DND-41 (cell line): ENCODE measurements at regions not wholly inside any gene's neighbourhood (a gene's known extent, or its start where the extent isn't known, plus 50 kb on each side); places are given as distances from the start of the nearest gene placed in this dataset.

Experiments
- ATAC-seq: fragments of 200-7000 bp; cut with Tn5 transposase; 3 replicates; pipeline ENCODE4 v1.9.1; 2021; ENCODE audit warnings: low read depth; ENCODE audit not compliant: insufficient read depth
- DNase-seq: peaks from one replicate; pipeline ENCODE4 v3.0.0-alpha.2; 2020
- H2AFZ ChIP-seq: 2 replicates; pipeline ENCODE4 v1.6.0; 2012; ENCODE audit warnings: low read depth, low read length
- H3K27ac ChIP-seq: 2 replicates; pipeline ENCODE4 v1.5.1; 2012; ENCODE audit warnings: low read length, inconsistent platforms
- H3K27me3 ChIP-seq: fragments of 200-600 bp; sonication (generic); 2 replicates; pipeline ENCODE4 v1.6.0; 2012; ENCODE audit warnings: low read length, mild to moderate bottlenecking, inconsistent platforms; ENCODE audit not compliant: insufficient read depth, poor library complexity
- H3K36me3 ChIP-seq: 2 replicates; pipeline ENCODE4 v1.5.1; 2012; ENCODE audit warnings: low read length, inconsistent platforms; ENCODE audit not compliant: insufficient read depth
- H3K4me1 ChIP-seq: 2 replicates; pipeline ENCODE4 v1.5.1; 2012; ENCODE audit warnings: mild to moderate bottlenecking, low read length; ENCODE audit not compliant: insufficient read depth
- H3K4me2 ChIP-seq: 2 replicates; pipeline ENCODE4 v1.6.0; 2012; ENCODE audit warnings: mild to moderate bottlenecking, moderate library complexity, low read length, inconsistent platforms; ENCODE audit not compliant: insufficient read depth
- H3K4me3 ChIP-seq, 2 experiments: fragments of 200-600 bp in 1 of 2; shearing (Covaris generic) in 1 of 2; 2 replicates each; pipeline ENCODE4 v1.5.1; 2012 to 2016; ENCODE audit warnings: inconsistent platforms in 2 of 2, low read length in 2 of 2, mild to moderate bottlenecking in 2 of 2, low read depth in 1 of 2, moderate library complexity in 1 of 2
- H3K79me2 ChIP-seq: 2 replicates; pipeline ENCODE4 v1.6.0; 2012; ENCODE audit warnings: low read length, inconsistent platforms; ENCODE audit not compliant: insufficient read depth
- H3K9ac ChIP-seq: 2 replicates; pipeline ENCODE4 v1.6.0; 2012; ENCODE audit warnings: low read depth, mild to moderate bottlenecking, inconsistent platforms, low read length, moderate library complexity
- H3K9me3 ChIP-seq: 2 replicates; pipeline ENCODE4 v1.5.1; 2012; ENCODE audit warnings: low read length, moderate library complexity, mild to moderate bottlenecking, inconsistent platforms; ENCODE audit not compliant: insufficient read depth, severe bottlenecking
- H4K20me1 ChIP-seq: 2 replicates; pipeline ENCODE4 v1.6.0; 2012; ENCODE audit warnings: low read length; ENCODE audit not compliant: insufficient read depth
- EZH2 ChIP-seq: IDR thresholded peaks from 3 replicates; pipeline ENCODE4 v1.6.1; 2012; ENCODE audit warnings: borderline replicate concordance, low read depth, mild to moderate bottlenecking, moderate library complexity, low read length, inconsistent platforms; ENCODE audit not compliant: severe bottlenecking
- TF ChIP-seq, protein P1 (sequence below): IDR thresholded peaks from 2 replicates; pipeline ENCODE4 v1.5.1; 2012; ENCODE audit warnings: borderline replicate concordance, low read length, moderate library complexity, mild to moderate bottlenecking; ENCODE audit not compliant: poor library complexity, severe bottlenecking; ENCODE audit errors: extremely low read depth

DNA sequence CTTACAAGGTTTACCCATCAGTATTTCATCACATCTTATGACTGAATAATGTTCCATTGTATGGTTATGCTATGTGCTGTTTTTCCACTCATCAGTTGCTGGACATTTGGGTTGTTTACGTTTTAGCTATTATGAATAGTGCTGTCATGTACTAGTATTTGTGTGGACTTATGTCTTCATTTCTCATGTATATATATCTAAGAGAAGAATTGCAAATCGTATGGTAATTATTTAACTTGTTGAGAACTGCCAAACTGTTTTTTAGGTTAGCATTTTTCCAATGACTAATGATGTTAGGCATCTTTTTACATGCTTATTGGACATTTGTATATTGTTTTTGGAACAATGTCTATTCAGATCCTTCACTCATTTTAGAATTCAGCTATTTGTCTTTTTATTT lies 368.3 kb downstream of the LMO7 start:
- no peak overlapping the region for H3K4me3 ChIP-seq

GRCh38 chr13:76000131-76000530 lies 364.0 kb downstream of the LMO7 start:
- Histone ChIP-seq H4K20me1 (no peaks in the 10 kb centered on the region), H3K4me1 (no peaks in the 10 kb centered on the region), H2AFZ (no peak overlapping the region), H3K79me2 (no peaks in the 10 kb centered on the region), H3K4me3 (no peak overlapping the region), H3K27ac (no peak overlapping the region), H3K9me3 (no peaks in the 10 kb centered on the region), H3K4me2 (no peak overlapping the region), H3K36me3 (no peaks in the 10 kb centered on the region), H3K27me3 (no peaks in the 10 kb centered on the region), H3K9ac (no peak overlapping the region)
- TF ChIP-seq, protein P1, sequence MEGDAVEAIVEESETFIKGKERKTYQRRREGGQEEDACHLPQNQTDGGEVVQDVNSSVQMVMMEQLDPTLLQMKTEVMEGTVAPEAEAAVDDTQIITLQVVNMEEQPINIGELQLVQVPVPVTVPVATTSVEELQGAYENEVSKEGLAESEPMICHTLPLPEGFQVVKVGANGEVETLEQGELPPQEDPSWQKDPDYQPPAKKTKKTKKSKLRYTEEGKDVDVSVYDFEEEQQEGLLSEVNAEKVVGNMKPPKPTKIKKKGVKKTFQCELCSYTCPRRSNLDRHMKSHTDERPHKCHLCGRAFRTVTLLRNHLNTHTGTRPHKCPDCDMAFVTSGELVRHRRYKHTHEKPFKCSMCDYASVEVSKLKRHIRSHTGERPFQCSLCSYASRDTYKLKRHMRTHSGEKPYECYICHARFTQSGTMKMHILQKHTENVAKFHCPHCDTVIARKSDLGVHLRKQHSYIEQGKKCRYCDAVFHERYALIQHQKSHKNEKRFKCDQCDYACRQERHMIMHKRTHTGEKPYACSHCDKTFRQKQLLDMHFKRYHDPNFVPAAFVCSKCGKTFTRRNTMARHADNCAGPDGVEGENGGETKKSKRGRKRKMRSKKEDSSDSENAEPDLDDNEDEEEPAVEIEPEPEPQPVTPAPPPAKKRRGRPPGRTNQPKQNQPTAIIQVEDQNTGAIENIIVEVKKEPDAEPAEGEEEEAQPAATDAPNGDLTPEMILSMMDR = no peak
- TF ChIP-seq EZH2 = no peak
- DNase-seq (no peak), ATAC-seq (no peak)

More for the DNA sequence above, 368.3 kb downstream of the LMO7 start:
- no peak for ATAC-seq
- Histone ChIP-seq H3K9me3 (no peaks in the 10 kb centered on the region), H3K9ac (no peak overlapping the region), H3K4me2 (no peak overlapping the region), H3K27ac (no peak overlapping the region), H3K36me3 (no peaks in the 10 kb centered on the region), H2AFZ (no peak overlapping the region), H4K20me1 (no peaks in the 10 kb centered on the region), H3K27me3 (no peaks in the 10 kb centered on the region), H3K79me2 (no peaks in the 10 kb centered on the region), H3K4me1 (no peaks in the 10 kb centered on the region)
- TF ChIP-seq, protein P1 = no peak
- no peak for TF ChIP-seq EZH2
- DNase-seq = no peak

DNA sequence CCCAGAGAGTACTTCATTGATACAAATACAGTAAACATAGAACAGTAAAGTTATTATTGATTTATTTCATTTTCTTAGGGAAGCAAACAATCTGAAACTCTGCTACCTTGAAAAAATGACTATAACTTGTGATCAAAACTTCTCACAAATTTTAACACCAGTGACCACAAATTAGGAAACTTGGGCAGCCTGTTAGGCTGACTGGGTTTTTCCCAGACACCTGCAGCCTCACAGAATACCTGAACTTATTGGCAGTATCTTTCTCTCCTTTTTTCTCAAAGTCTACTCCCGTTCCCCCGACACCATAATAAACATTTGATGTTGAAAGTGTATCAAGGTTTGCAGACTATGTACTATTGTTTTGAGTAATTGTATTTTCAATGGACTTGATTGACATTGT lies 360.5 kb downstream of the LMO7 start:
- Histone ChIP-seq H3K9ac (no peak overlapping the region), H3K4me3 (no peak overlapping the region), H2AFZ (no peak overlapping the region), H3K9me3 (no peaks in the 10 kb centered on the region), H3K27ac (no peak overlapping the region), H3K4me2 (no peak overlapping the region), H4K20me1 (no peaks in the 10 kb centered on the region), H3K4me1 (no peaks in the 10 kb centered on the region), H3K79me2 (no peaks in the 10 kb centered on the region), H3K27me3 (no peaks in the 10 kb centered on the region), H3K36me3 (no peaks in the 10 kb centered on the region)
- ATAC-seq (no peak), DNase-seq (no peak)
- TF ChIP-seq EZH2 = no peak
- TF ChIP-seq, protein P1 = no peak

GRCh38 chr13:75995966-75996365 lies 359.8 kb downstream of the LMO7 start:
- Histone ChIP-seq H3K4me3 (no peak overlapping the region), H3K4me2 (no peak overlapping the region), H3K27ac (no peak overlapping the region), H3K27me3 (no peaks in the 10 kb centered on the region), H3K9ac (no peak overlapping the region), H2AFZ (no peak overlapping the region), H4K20me1 (no peaks in the 10 kb centered on the region), H3K9me3 (no peaks in the 10 kb centered on the region), H3K79me2 (no peaks in the 10 kb centered on the region), H3K36me3 (no peaks in the 10 kb centered on the region), H3K4me1 (no peaks in the 10 kb centered on the region)
- TF ChIP-seq, protein P1 = no peak
- no peak for TF ChIP-seq EZH2
- DNase-seq = no peak
- no peak for ATAC-seq
